ENCODE measurements at regions not wholly inside any gene's neighbourhood (a gene's known extent, or its start where the extent isn't known, plus 50 kb on each side); places are given as distances from the start of the nearest gene placed in this dataset.

GRCh38 chr1:87922885-87923284, 594.2 kb downstream of the LMO4 start:
- in situ Hi-C loops (cut with MboI; ENCODE audit: low sequenced_read_pairs, unreplicated experiment): no loop called here
- TF ChIP-seq CTCF (IDR thresholded peaks at IDR 0.05; ENCODE audit: borderline replicate concordance, control extremely low read depth, extremely low read depth, insufficient read depth, missing control alignments): no peak
- no peak for DNase-seq (ENCODE audit: low spot score)

DNA sequence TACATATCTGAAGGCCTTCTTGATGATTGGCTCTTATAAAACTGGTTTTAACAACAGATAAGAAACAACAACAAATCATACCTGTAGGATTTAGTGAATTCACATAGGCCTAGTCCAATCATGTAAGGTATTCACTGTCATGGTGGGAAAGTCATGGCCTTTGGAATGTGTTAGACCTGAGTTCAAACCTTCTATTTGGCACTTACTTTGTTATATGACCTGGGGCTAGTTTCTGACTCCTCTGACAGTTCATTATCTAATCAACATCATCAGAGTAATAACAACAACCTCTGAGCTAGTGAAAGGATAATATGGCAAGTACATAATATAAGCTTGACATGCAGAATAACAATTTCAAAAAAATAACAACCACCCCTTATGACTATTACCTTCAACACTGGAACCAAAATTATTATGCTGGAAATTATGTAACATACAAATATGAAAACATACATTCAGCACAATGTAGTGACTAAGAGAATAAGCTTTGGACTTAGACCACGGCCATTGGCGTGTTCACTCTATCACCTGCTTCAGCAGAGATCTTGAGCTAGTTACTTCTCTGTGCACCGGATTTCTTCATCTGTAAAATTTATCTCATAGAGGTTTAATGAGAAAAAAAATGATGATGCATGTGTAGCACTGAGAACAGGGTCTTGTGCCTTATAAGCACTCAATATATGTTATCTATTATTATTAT, 597.6 kb downstream of the LMO4 start:
- TF ChIP-seq CTCF (IDR thresholded peaks at IDR 0.05; ENCODE audit: borderline replicate concordance, control extremely low read depth, extremely low read depth, insufficient read depth, missing control alignments): no peak
- in situ Hi-C loops (cut with MboI; ENCODE audit: low sequenced_read_pairs, unreplicated experiment): no loop called here

DNA sequence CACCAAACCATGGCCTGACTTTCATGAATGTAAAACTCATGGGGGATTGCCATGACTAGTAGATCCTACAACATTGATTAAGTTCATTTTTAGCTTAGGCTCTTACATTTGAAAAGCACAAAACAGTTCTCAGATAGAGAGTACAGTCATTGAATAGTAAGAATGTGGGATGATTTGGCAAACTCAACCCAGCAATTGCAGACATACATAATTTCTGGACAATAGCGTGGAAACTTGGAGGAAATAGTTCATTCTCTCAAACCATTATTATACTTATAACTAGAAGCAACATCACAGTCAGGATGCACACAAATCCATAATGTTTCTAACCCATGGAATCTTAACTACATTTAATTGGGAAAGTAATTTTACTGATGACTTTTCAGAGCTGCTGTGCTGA, 598.2 kb downstream of the LMO4 start:
- no peak for TF ChIP-seq CTCF (IDR thresholded peaks at IDR 0.05; ENCODE audit: borderline replicate concordance, control extremely low read depth, extremely low read depth, insufficient read depth, missing control alignments)
- in situ Hi-C loops (cut with MboI; ENCODE audit: low sequenced_read_pairs, unreplicated experiment): no loop called here
- no peak for DNase-seq (ENCODE audit: low spot score)

More for the DNA sequence above, 597.6 kb downstream of the LMO4 start:
- no peak for DNase-seq (ENCODE audit: low spot score)

DNA sequence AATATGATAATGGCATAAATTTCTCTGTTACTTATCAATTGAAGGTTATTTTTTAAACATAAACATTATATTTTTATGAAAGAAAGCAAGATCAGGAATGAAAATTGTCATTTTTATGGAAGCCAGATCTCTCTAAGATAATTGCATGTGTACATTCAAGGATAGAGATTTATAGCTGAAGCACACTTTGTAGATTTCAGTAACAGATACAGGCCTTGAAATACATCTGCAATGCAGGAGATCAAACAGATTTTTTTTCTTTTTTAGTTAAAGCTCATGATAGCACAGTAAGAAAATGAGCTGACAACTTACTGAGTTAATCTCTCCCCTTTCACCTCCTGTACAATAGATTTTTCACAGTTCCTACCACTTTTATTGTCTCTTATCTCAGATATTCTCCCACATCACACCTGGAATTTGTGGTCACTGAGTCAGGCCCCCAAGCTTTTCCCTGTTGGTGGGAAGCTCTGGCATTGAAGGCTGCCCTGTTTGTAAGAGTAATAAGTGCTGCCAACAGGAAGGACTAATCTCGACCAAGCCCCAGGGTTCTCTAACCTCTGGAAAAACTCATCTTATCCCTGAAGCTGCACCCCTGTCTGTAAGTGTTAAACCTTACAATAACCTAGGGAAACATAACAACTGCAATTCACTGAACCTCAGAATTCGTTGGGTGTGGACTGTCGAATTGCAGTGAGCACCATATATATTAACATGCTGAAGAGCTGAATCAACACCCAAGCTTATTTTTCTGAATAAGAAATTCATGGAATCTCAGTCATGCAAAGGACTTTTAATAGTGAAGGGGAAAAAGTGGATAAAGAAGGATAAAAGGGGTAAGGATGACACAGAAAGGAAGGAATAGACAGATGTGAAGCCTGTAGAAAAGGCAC, 599.0 kb downstream of the LMO4 start:
- in situ Hi-C loops (cut with MboI; ENCODE audit: low sequenced_read_pairs, unreplicated experiment): no loop called here
- no peak for TF ChIP-seq CTCF (IDR thresholded peaks at IDR 0.05; ENCODE audit: borderline replicate concordance, control extremely low read depth, extremely low read depth, insufficient read depth, missing control alignments)

GRCh38 chr1:87928623-87929022, 599.9 kb downstream of the LMO4 start:
- no peak for TF ChIP-seq CTCF (IDR thresholded peaks at IDR 0.05; ENCODE audit: borderline replicate concordance, control extremely low read depth, extremely low read depth, insufficient read depth, missing control alignments)
- DNase-seq (ENCODE audit: low spot score): no peak
- in situ Hi-C loops (cut with MboI; ENCODE audit: low sequenced_read_pairs, unreplicated experiment): no loop called here

More for the DNA sequence above, 599.0 kb downstream of the LMO4 start:
- DNase-seq (ENCODE audit: low spot score): no peak

DNA sequence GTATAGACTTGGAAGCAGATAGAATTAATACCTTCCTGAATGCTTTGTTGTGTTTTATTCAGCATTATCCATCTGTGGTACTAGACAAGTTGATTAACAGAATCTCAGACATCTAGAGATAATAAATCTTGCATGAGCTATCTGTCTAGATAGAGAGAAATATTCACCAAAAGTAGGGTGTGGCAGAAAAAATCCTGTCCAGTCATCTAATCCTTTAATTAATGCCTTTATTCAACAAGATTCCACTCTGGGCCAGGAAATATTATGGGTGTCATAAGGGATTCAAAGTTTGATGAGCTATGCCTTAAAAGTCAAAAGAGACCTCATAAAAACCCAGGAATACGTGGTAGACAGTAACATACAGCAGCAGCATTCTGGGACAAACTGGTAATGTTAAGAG, 601.2 kb downstream of the LMO4 start:
- TF ChIP-seq CTCF (IDR thresholded peaks at IDR 0.05; ENCODE audit: borderline replicate concordance, control extremely low read depth, extremely low read depth, insufficient read depth, missing control alignments): no peak
- in situ Hi-C loops (cut with MboI; ENCODE audit: low sequenced_read_pairs, unreplicated experiment): no loop called here
- DNase-seq (ENCODE audit: low spot score): no peak
